SKM-1 (cell line): ENCODE measurements at regions not wholly inside any gene's neighbourhood (a gene's known extent, or its start where the extent isn't known, plus 50 kb on each side); places are given as distances from the start of the nearest gene placed in this dataset.
"Not testable (repeated sequence)": the region's sequence is repeated elsewhere in the genome, so short reads cannot be mapped to it uniquely, and the experiment has no call there.

Source experiments
- DNase-seq: peaks from one replicate; lab custom pipeline; 2025; ENCODE audit not compliant: unreplicated experiment; lab: John Stamatoyannopoulos, UW

GRCh38 chr4:187387739-187388138 is 607.8 kb upstream of the ZFP42 start:
- no peak for DNase-seq

GRCh38 chr4:187389420-187389819 is 606.2 kb upstream of the ZFP42 start:
- DNase-seq, result no peak

- DNase-seq, result no peak
These were observed 604.9 kb upstream of the ZFP42 start for GRCh38 chr4:187390646-187391045.

- DNase-seq, result no peak
These were observed 601.8 kb upstream of the ZFP42 start for GRCh38 chr4:187393531-187394344.

- no peak for DNase-seq
These were observed 599.5 kb upstream of the ZFP42 start for GRCh38 chr4:187396106-187396505.

GRCh38 chr4:187408447-187408846 is 587.1 kb upstream of the ZFP42 start:
- not testable (repeated sequence) for DNase-seq

- no peak for DNase-seq
These were observed 581.8 kb upstream of the ZFP42 start for GRCh38 chr4:187413564-187414358.

- DNase-seq, result no peak
These were observed 580.9 kb upstream of the ZFP42 start for GRCh38 chr4:187414716-187415115.

- DNase-seq, result no peak
These were observed 580.3 kb upstream of the ZFP42 start for GRCh38 chr4:187415231-187415630.

GRCh38 chr4:187416216-187416615 is 579.4 kb upstream of the ZFP42 start:
- DNase-seq, result no peak

- DNase-seq, result no peak
These were observed 577.9 kb upstream of the ZFP42 start for GRCh38 chr4:187417721-187418120.

- DNase-seq, result no peak
These were observed 572.9 kb upstream of the ZFP42 start for GRCh38 chr4:187422655-187423054.

GRCh38 chr4:187424636-187425035 is 570.9 kb upstream of the ZFP42 start:
- no peak for DNase-seq

GRCh38 chr4:187426511-187426910 is 569.1 kb upstream of the ZFP42 start:
- no peak for DNase-seq

GRCh38 chr4:187432310-187432709 is 563.3 kb upstream of the ZFP42 start:
- DNase-seq, result no peak

- DNase-seq, result no peak
These were observed 562.4 kb upstream of the ZFP42 start for GRCh38 chr4:187433141-187433540.

GRCh38 chr4:187436251-187436650 is 559.3 kb upstream of the ZFP42 start:
- DNase-seq, result no peak

GRCh38 chr4:187444061-187444460 is 551.5 kb upstream of the ZFP42 start:
- no peak for DNase-seq

GRCh38 chr4:187449702-187450101 is 545.9 kb upstream of the ZFP42 start:
- no peak for DNase-seq

GRCh38 chr4:187451776-187452175 is 543.8 kb upstream of the ZFP42 start:
- no peak for DNase-seq

GRCh38 chr4:187460016-187460415 is 535.6 kb upstream of the ZFP42 start:
- no peak for DNase-seq

GRCh38 chr4:187464573-187464972 is 531.0 kb upstream of the ZFP42 start:
- DNase-seq, result no peak
